22Rv1 (cell line): ENCODE measurements at regions not wholly inside any gene's neighbourhood (a gene's known extent, or its start where the extent isn't known, plus 50 kb on each side); places are given as distances from the start of the nearest gene placed in this dataset.

Experiments used
- CTCF ChIP-seq: fragments of 450-650 bp; IDR thresholded peaks from 2 replicates; pipeline ENCODE4 v1.5.1; 2017; ENCODE audit warnings: mild to moderate bottlenecking
- ZFX ChIP-seq: fragments of 450-650 bp; IDR thresholded peaks from 2 replicates; pipeline ENCODE4 v1.6.1; 2017; ENCODE audit warnings: antibody characterized with exemption, borderline replicate concordance

GRCh38 chr6:119979862-119980261, 630.3 kb upstream of the MAN1A1 start:
- peak; percentile 50 for TF ChIP-seq CTCF
- no peak for TF ChIP-seq ZFX
